ENCODE measurements at regions not wholly inside any gene's neighbourhood (a gene's known extent, or its start where the extent isn't known, plus 50 kb on each side); places are given as distances from the start of the nearest gene placed in this dataset.

DNA sequence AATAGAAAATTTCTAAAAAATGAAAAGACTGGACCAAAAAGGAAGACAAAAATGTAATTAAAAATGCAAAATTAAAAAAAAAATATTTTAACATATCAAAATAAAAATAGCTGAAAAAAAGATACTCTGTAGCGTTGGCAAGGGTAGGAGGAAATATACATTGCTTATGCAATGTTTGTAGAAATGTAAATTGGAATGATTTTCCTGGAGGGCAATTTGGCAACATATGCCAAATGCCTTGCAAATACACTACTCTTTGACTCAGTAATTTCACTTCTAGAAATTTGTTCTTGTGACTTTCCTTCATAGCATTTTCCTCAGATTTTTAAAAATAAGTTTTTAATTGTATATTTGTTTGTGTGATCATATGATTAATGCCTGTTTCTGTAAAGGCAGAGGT, 296.6 kb downstream of the ZNF621 start:
- peak in 1 of 3 donors; percentile 17 for DNase-seq

- no peak for DNase-seq
Observed at GRCh38 chr3:40827226-40827625, 302.5 kb downstream of the ZNF621 start.

GRCh38 chr3:40827942-40828688, 303.4 kb downstream of the ZNF621 start:
- peak; percentile 86 to 90 (median 87) for DNase-seq

GRCh38 chr3:40828741-40829415, 304.1 kb downstream of the ZNF621 start:
- peak in 1 of 3 donors; percentile 5 for DNase-seq

GRCh38 chr3:40829876-40830275, 305.1 kb downstream of the ZNF621 start:
- DNase-seq, result no peak

DNA sequence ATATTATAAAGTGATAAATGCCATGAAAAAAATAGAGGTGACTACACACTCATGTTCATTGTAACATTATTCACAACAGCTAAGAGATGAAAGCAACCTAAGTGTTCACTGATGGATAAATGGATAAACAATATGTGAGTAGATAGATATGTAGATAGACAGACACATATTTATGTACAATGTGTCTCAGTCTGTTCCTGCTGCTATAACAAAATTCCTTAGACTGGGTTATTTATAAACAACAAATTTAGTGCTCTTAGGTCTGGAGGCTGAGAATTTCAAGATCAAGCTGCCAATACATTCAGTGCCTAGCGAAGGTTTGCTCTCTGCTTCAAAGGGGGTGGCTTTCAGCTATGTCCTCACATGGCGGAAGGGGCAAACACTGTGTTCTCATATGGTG, 312.5 kb downstream of the ZNF621 start:
- no peak for DNase-seq

DNA sequence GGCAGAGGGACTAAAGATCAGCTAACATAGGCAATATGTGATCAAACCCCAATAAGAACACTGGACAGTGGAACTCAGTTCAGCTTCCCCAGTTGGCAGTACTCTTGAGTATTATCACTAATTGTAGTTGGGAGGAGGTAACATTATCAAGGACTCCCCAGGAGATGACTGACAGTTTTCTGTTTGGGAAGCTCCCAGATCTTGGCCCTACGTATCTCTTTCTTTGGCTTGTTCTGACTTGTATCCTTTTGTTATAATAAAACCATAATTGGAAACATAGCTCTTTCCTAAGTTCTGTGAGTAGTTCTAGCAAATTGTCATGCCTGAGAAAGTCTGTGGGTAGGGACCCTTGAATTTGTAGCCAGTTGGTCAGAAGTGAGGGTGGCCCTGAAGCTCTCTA, 316.4 kb downstream of the ZNF621 start:
- DNase-seq, result no peak

GRCh38 chr3:40841570-40842109, 316.9 kb downstream of the ZNF621 start:
- no peak for DNase-seq

- DNase-seq, result no peak
Observed at GRCh38 chr3:40842714-40843113, 318.0 kb downstream of the ZNF621 start.

DNA sequence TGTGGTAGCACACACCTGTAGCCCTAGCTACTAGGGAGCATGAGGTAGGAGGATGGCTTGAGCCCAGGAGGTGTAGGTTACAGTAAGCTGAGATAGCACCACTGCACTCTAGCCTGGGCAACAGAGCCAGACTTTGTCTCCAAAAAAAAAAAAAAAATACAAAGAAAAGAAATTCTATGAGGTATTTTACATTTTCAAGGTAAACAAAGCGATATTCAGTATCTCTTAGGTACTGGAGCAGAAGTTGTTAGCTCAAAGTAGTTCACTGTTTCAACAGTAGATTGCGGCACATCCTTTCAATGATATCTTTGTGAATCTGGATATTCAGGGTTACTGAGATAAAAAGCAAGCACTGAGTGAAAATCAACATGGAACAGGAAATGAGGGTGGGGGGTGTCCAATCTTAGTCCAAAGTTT, 318.5 kb downstream of the ZNF621 start:
- no peak for DNase-seq

GRCh38 chr3:40843851-40844548, 319.2 kb downstream of the ZNF621 start:
- no peak for DNase-seq

- no peak for DNase-seq
Observed at GRCh38 chr3:40844896-40845295, 320.1 kb downstream of the ZNF621 start.

DNA sequence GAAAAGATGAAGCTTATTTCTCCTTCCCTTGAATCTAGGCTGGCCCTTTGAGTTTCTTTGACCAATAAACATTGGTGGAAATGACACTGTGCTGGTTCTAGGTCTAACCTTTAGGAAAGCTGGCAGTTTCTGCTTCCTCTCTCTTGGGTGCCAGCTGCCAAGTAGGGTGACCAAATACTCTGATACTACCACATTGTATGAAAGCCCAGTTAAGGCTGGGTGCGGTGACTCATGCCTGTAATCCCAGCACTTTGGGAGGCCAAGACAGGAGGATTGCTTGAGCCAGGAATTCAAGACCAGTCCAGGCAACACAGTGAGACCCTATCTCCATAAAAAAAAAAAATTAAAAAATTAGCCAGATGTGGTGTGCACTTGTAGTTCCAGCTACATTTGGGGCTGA, 320.7 kb downstream of the ZNF621 start:
- DNase-seq, result no peak

DNA sequence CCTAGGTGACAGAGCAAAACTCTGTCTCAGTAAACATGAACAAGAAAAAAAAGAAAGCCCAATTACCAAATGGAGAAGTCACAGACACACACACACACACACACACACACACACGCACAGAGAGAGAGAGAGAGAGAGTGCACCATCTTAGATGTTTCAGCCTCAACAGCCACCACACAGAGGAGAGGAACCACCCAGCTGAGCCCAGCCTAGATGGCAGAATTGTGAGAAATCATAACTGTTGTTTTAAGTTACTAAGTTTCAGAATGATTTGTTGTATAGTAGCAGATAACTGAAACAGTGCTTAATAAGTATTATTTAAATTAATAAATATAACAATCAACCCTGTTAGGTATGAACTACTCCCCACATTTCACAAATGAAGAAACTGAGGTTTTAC, 321.2 kb downstream of the ZNF621 start:
- DNase-seq, result no peak

- no peak for DNase-seq
Observed at GRCh38 chr3:40846451-40846850, 321.7 kb downstream of the ZNF621 start.

DNA sequence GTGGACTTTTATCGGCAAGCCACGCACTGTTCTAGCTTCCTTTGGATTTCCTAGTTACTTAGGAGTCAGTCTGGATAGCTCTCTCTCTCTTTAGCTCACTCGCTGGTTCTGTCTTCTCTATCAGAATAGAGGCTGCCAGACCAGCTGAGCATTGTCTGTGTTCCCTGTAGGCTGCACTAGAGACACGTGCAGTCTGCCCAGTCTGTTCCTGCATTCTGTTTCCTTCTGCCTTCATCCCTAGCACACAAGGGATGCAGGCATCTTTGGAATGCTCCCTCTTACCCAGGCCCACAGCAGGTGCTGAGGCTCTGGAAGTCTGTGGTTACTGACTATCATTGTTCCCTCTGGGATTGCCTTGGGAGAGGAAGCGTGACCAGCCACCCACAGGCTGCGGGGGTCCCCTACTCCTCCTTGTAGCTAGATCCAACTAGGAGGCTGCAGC, 322.8 kb downstream of the ZNF621 start:
- no peak for DNase-seq

- DNase-seq, result no peak
Observed at GRCh38 chr3:40848421-40848820, 323.7 kb downstream of the ZNF621 start.

GRCh38 chr3:40850861-40851260, 326.1 kb downstream of the ZNF621 start:
- DNase-seq, result no peak

GRCh38 chr3:40851836-40852235, 327.1 kb downstream of the ZNF621 start:
- no peak for DNase-seq

DNA sequence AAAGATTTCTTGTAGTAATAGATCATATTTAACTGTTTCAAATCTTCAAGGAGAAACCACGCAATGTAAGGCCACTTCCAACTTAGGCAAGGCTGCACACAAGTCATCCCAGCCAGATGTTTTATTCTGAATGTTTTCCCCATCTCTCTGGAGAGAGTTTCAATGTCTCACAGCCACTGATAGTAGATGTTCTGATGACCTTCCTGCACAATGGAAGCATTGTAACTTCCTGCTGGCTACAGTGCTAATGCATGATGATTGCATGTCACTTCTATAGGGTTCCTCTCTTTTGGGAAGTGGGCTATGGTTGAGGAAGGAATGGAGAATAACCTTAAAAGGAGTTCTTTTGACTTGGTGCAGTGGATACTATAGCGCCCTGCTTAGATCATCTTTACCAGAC, 328.0 kb downstream of the ZNF621 start:
- DNase-seq, result no peak

GRCh38 chr3:40853474-40853873, 328.7 kb downstream of the ZNF621 start:
- DNase-seq, result no peak

- no peak for DNase-seq
Observed at GRCh38 chr3:40855871-40856270, 331.1 kb downstream of the ZNF621 start.

GRCh38 chr3:40858364-40859115, 333.8 kb downstream of the ZNF621 start:
- DNase-seq, result no peak
